ENCODE measurements at regions not wholly inside any gene's neighbourhood (a gene's known extent, or its start where the extent isn't known, plus 50 kb on each side); places are given as distances from the start of the nearest gene placed in this dataset.

GRCh38 chr11:11789735-11790369 is 51.9 kb upstream of the USP47 start:
- DNase-seq: peak; percentile 56

GRCh38 chr11:11788063-11788710 is 53.6 kb upstream of the USP47 start:
- DNase-seq: no peak

GRCh38 chr11:11787305-11788062 is 54.3 kb upstream of the USP47 start:
- DNase-seq: peak; percentile 82

GRCh38 chr11:11786771-11787170 is 55.0 kb upstream of the USP47 start:
- DNase-seq: peak; percentile 61

GRCh38 chr11:11786234-11786633 is 55.5 kb upstream of the USP47 start:
- DNase-seq: no peak

GRCh38 chr11:11782532-11783110 is 59.2 kb upstream of the USP47 start:
- DNase-seq: peak; percentile 98

GRCh38 chr11:11780858-11781257 is 60.9 kb upstream of the USP47 start:
- DNase-seq: peak; percentile 94

GRCh38 chr11:11779975-11780374 is 61.8 kb upstream of the USP47 start:
- DNase-seq: no peak

GRCh38 chr11:11777897-11778296 is 63.9 kb upstream of the USP47 start:
- no peak for DNase-seq

- no peak for DNase-seq
These were observed 65.1 kb upstream of the USP47 start for GRCh38 chr11:11776714-11777113.

GRCh38 chr11:11774928-11775327 is 66.8 kb upstream of the USP47 start:
- no peak for DNase-seq

- peak; percentile 20 for DNase-seq
These were observed 68.8 kb upstream of the USP47 start for GRCh38 chr11:11772865-11773515.

- no peak for DNase-seq
These were observed 70.8 kb upstream of the USP47 start for GRCh38 chr11:11770921-11771486.

- DNase-seq: no peak
These were observed 71.5 kb upstream of the USP47 start for GRCh38 chr11:11770296-11770695.

- no peak for DNase-seq
These were observed 72.0 kb upstream of the USP47 start for GRCh38 chr11:11769782-11770181.

- DNase-seq: no peak
These were observed 72.4 kb upstream of the USP47 start for GRCh38 chr11:11769362-11769761.

- DNase-seq: no peak
These were observed 77.4 kb upstream of the USP47 start for GRCh38 chr11:11764423-11764803.

GRCh38 chr11:11763796-11764422 is 77.9 kb upstream of the USP47 start:
- no peak for DNase-seq

- DNase-seq: peak; percentile 39
These were observed 80.9 kb upstream of the USP47 start for GRCh38 chr11:11760838-11761237.

GRCh38 chr11:11758603-11759196 is 83.1 kb upstream of the USP47 start:
- DNase-seq: no peak

- DNase-seq: peak; percentile 22
These were observed 83.9 kb upstream of the USP47 start for GRCh38 chr11:11757909-11758308.

GRCh38 chr11:11756718-11757117 is 85.1 kb upstream of the USP47 start:
- no peak for DNase-seq

Data from NCI-H69 (cell line).